ENCODE measurements at regions not wholly inside any gene's neighbourhood (a gene's known extent, or its start where the extent isn't known, plus 50 kb on each side); places are given as distances from the start of the nearest gene placed in this dataset.

GRCh38 chr7:80259-81067 lies 111.9 kb upstream of the FAM20C start:
- Histone ChIP-seq H3K9me3 (ENCODE audit: low read length) (no peaks in the 10 kb centered on the region), H3K79me2 (replicated peaks; ENCODE audit: insufficient read depth, low read length) (no peaks in the 10 kb centered on the region), H3F3A (ENCODE audit: insufficient read depth, low read length, poor library complexity, severe bottlenecking) (no peaks in the 10 kb centered on the region), H3K4me3 (ENCODE audit: low read length) (no peak overlapping the region), H3K36me3 (ENCODE audit: insufficient read depth, low read length) (no peaks in the 10 kb centered on the region), H3K9ac (ENCODE audit: low read length) (no peak overlapping the region), H3K27ac (ENCODE audit: low read length) (no peak overlapping the region), H3K4me2 (ENCODE audit: low read length) (no peak overlapping the region), H3K27me3 (ENCODE audit: insufficient read depth, low read depth, low read length) (no peaks in the 10 kb centered on the region), H4K20me1 (ENCODE audit: insufficient read depth) (no peaks in the 10 kb centered on the region), H2AFZ (ENCODE audit: low read depth, low read length) (no peak overlapping the region), H3K9me2 (ENCODE audit: insufficient read depth, low read length) (no peaks in the 10 kb centered on the region)
- TF ChIP-seq EZH2 (IDR thresholded peaks at IDR 0.05; ENCODE audit: borderline replicate concordance, insufficient read depth, low read length, poor library complexity, severe bottlenecking) (no peak), RAD21 (conservative IDR thresholded peaks at IDR 0.05) (no peak), REST (IDR thresholded peaks at IDR 0.05; ENCODE audit: borderline replicate concordance) (no peak), CTCF (IDR thresholded peaks at IDR 0.05; ENCODE audit: poor library complexity, severe bottlenecking) (no peak), EP300 (conservative IDR thresholded peaks at IDR 0.05; ENCODE audit: poor library complexity, severe bottlenecking) (no peak), TAF1 (IDR thresholded peaks at IDR 0.05; ENCODE audit: low read depth) (no peak), MXI1 (conservative IDR thresholded peaks at IDR 0.05; ENCODE audit: poor library complexity, severe bottlenecking) (no peak), SMC3 (conservative IDR thresholded peaks at IDR 0.05; ENCODE audit: poor library complexity) (no peak), POLR2AphosphoS5 (IDR thresholded peaks at IDR 0.05) (no peak)

DNA sequence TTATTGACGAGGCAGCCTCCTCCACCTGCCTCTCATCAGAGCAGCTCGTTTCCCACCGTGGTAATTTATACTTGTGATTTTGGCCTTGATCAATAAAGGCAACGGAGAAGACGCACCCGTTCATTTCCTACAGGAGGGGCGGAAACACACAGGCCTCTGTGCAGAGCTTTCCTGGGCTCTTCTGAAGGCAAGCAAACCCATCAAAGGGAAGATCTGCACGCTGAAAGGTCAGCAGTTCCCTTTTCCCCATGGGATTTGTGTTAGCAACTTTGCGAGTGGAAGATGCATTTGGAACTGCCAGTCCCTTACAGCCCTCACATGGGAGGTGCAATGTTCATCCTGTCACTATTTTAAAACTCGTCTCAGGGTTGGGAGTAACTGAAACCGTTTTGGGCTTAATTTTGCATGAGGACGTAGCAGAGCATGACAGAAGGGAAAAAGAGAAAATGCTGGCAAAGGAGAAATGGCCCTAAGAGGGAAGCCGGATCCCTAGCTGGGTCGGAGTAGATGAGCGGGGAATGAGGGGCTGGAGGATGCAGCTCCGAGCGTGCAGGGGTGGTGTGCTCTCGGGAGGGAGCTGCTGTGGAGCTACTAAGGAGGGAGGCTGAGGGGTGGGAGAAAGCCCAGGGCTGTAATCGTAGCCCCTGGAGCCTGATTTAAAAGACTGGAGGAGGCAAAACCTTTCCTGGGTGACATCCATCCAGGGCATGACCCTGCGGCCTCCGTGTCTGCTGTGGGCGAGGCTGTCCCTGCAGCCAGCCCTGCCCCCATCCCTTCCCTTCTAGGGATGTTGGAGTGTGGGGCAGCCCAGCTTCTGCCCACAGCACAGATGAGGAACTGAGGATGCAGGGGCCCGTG lies 111.1 kb upstream of the FAM20C start:
- Histone ChIP-seq H3K79me2 (replicated peaks; ENCODE audit: insufficient read depth, low read length) (no peaks in the 10 kb centered on the region), H2AFZ (ENCODE audit: low read depth, low read length) (no peak overlapping the region), H3K9me2 (ENCODE audit: insufficient read depth, low read length) (no peaks in the 10 kb centered on the region), H3K36me3 (ENCODE audit: insufficient read depth, low read length) (no peaks in the 10 kb centered on the region), H3K27ac (ENCODE audit: low read length) (no peak overlapping the region), H3K4me2 (ENCODE audit: low read length) (no peak overlapping the region), H4K20me1 (ENCODE audit: insufficient read depth) (no peaks in the 10 kb centered on the region), H3K4me3 (ENCODE audit: low read length) (no peak overlapping the region), H3F3A (ENCODE audit: insufficient read depth, low read length, poor library complexity, severe bottlenecking) (no peaks in the 10 kb centered on the region), H3K27me3 (ENCODE audit: insufficient read depth, low read depth, low read length) (no peaks in the 10 kb centered on the region), H3K9me3 (ENCODE audit: low read length) (no peaks in the 10 kb centered on the region), H3K9ac (ENCODE audit: low read length) (no peak overlapping the region)
- TF ChIP-seq TAF1 (IDR thresholded peaks at IDR 0.05; ENCODE audit: low read depth): no peak
- TF ChIP-seq POLR2AphosphoS5 (IDR thresholded peaks at IDR 0.05): no peak
- TF ChIP-seq CTCF (IDR thresholded peaks at IDR 0.05; ENCODE audit: poor library complexity, severe bottlenecking): no peak
- no peak for TF ChIP-seq REST (IDR thresholded peaks at IDR 0.05; ENCODE audit: borderline replicate concordance)
- TF ChIP-seq EZH2 (IDR thresholded peaks at IDR 0.05; ENCODE audit: borderline replicate concordance, insufficient read depth, low read length, poor library complexity, severe bottlenecking): no peak
- no peak for TF ChIP-seq MXI1 (conservative IDR thresholded peaks at IDR 0.05; ENCODE audit: poor library complexity, severe bottlenecking)
- no peak for TF ChIP-seq RAD21 (conservative IDR thresholded peaks at IDR 0.05)
- no peak for TF ChIP-seq EP300 (conservative IDR thresholded peaks at IDR 0.05; ENCODE audit: poor library complexity, severe bottlenecking)
- TF ChIP-seq SMC3 (conservative IDR thresholded peaks at IDR 0.05; ENCODE audit: poor library complexity): no peak

Measured in neural cell (in vitro differentiated cells).